ENCODE measurements at regions not wholly inside any gene's neighbourhood (a gene's known extent, or its start where the extent isn't known, plus 50 kb on each side); places are given as distances from the start of the nearest gene placed in this dataset.

DNA sequence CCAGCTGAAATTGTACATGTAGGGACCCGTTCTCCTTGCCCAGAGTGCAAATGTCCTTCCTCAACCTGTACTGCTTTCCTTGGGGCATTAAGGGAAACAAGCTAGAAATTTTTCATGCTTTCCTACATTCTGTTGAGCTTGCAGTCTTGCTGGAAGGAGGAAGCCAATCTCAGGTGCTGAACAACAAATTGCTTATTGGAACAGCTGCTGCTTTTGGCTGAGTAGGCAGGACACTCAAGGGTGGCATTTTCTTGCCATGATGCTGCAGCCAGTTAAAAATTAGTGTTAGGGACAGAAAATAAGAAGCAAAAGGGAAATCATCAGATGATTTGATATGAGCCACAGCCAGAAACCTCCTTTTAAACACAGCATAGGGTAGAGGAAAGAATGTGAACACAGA is 223.7 kb downstream of the QDPR start:
- TF ChIP-seq, protein P1, sequence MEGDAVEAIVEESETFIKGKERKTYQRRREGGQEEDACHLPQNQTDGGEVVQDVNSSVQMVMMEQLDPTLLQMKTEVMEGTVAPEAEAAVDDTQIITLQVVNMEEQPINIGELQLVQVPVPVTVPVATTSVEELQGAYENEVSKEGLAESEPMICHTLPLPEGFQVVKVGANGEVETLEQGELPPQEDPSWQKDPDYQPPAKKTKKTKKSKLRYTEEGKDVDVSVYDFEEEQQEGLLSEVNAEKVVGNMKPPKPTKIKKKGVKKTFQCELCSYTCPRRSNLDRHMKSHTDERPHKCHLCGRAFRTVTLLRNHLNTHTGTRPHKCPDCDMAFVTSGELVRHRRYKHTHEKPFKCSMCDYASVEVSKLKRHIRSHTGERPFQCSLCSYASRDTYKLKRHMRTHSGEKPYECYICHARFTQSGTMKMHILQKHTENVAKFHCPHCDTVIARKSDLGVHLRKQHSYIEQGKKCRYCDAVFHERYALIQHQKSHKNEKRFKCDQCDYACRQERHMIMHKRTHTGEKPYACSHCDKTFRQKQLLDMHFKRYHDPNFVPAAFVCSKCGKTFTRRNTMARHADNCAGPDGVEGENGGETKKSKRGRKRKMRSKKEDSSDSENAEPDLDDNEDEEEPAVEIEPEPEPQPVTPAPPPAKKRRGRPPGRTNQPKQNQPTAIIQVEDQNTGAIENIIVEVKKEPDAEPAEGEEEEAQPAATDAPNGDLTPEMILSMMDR (IDR thresholded peaks at IDR 0.05; ENCODE audit: low read length, missing control alignments) = no peak
- no peak overlapping the region for H3K4me3 ChIP-seq (replicated peaks; ENCODE audit: low read depth, low read length)
- no peak for DNase-seq (ENCODE audit: low read depth)

DNA sequence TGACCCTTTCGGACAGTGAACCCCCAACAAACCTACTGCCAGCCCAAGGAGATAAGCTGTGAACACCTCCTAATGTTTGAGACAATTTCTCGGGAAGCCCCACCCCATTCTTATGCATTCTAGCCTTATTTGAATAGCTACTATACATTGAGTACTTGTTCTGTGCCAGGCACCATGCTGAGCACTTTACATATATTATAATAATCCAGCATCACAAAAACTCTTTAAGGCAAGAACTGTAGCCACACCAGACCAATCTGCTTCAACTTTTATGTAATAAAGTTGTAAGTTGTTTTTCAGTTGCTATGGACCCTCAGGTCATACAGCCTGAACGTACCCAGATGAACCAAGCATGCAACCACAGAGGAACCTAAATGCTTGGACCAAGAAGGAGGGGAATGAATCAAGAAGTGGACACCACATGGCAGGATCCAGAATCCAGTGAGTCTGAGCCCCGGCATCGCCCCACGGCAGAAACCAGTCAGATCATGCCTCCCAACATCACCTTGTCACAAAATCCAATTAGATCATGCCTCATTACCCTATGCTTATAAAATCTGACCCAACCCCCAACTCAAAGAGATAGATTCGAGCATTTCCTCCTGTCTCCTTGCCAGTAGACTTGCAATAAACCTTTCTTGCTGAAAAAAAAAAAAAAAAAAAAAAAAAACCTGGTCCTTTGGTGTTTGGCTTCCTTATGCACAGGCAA is 225.0 kb downstream of the QDPR start:
- DNase-seq (ENCODE audit: low read depth) = no peak
- TF ChIP-seq, protein P1 (IDR thresholded peaks at IDR 0.05; ENCODE audit: low read length, missing control alignments) = no peak
- H3K4me3 ChIP-seq (replicated peaks; ENCODE audit: low read depth, low read length) = no peak overlapping the region

DNA sequence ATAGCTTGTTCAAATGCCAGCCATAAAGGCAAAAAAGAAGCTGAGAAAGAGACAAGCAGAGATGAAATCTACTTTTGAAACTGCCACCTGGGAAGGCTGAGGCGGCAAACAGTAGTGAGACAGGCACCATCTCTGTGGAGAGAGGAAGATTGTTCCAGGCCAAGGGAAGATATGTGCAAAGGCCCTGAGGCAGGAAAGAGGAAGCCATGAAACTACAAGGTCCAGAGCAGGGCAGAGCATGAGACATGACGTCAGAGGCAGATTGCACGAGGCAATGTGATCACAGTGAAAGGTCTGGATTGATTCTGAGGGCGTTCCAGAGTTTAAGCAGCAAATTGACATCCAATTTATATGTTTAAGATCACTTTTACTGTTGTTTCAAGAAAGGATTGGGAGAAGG is 226.1 kb downstream of the QDPR start:
- TF ChIP-seq, protein P1 (IDR thresholded peaks at IDR 0.05; ENCODE audit: low read length, missing control alignments) = no peak
- H3K4me3 ChIP-seq (replicated peaks; ENCODE audit: low read depth, low read length) = no peak overlapping the region
- DNase-seq (ENCODE audit: low read depth) = no peak

DNA sequence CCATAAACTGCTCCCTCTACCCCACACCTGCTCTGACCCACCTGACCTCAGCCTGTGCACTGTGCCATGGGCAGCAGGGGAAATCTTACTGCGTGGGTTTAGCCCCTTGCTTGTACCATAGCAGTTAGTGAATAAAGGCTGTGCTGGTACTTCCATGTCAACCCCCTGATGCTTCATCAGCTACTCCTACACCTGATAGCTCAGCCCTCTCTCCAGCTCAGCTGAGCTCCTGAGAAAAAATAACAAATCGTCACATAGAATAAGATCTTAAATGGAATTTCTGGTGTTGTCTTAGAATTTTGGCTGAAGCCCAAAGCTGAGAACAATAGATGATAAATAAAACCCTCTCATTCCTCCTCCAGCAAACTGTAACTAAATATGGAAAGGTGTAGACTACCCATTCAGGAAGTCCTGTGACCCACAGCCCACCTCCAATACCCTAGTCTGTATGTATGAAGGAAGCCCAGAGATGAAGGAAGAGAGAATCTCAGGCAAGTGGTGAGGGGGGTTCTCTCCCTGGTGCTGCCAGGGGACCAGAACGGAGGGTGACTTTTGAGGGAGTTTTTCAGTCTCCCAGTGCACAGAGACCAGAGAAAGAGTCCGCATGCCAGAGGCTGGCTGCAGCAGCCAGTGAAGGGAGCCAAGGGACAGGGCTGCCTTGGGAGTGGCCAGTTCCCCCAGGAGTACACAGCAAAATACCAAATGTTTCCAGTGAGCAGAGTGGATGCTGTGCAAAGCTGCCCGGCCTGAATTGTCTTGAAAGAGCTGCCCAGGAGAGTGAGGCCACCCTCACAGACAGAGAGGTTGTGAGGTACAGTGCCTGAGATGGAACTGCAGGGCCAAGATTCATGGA is 227.3 kb downstream of the QDPR start:
- DNase-seq (ENCODE audit: low read depth) = peak; percentile 53
- no peak overlapping the region for H3K4me3 ChIP-seq (replicated peaks; ENCODE audit: low read depth, low read length)
- TF ChIP-seq, protein P1 (IDR thresholded peaks at IDR 0.05; ENCODE audit: low read length, missing control alignments) = no peak

DNA sequence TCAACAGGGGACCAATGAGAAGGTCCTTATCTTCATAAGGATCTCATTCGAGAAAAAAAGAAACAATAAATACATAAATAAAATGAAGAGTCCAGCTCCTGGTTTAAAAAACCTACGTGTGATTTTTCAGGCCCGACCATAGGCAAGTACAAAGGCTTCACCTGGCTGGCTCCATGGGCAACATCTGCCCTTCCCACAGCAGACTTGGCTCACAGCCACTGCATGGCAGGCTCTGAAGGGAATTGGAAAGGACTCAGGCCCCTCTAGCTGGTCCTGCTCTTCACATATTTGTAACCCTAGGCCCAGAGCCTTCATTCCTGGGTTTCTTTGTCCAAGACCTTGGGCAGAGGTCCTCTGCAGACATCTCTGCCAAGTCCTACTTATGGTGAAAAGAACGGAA is 228.1 kb downstream of the QDPR start:
- DNase-seq (ENCODE audit: low read depth) = no peak
- H3K4me3 ChIP-seq (replicated peaks; ENCODE audit: low read depth, low read length) = no peak overlapping the region
- TF ChIP-seq, protein P1 (IDR thresholded peaks at IDR 0.05; ENCODE audit: low read length, missing control alignments) = no peak

DNA sequence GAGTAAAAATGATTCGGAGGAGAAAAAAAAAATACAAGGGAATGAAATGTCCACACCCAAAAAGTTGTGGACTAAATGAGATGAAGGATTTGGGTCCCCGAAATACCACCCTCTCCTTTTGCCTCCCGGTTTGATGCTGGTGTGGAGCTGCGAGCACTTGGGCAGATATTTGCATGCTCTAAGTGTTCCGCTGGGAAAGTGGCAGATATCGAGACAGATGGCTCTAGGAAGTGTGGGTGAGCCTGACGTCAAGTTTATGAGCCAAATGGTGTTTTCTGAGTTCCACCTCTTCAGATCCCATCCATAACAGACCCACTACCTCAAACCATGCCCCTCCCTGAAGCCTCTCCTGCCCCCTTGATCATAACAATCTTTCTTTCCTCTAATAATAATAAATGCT is 228.6 kb downstream of the QDPR start:
- no peak for DNase-seq (ENCODE audit: low read depth)
- TF ChIP-seq, protein P1 (IDR thresholded peaks at IDR 0.05; ENCODE audit: low read length, missing control alignments) = no peak

More for the DNA sequence above, 228.6 kb downstream of the QDPR start:
- H3K4me3 ChIP-seq (replicated peaks; ENCODE audit: low read depth, low read length) = no peak overlapping the region

Measured in fibroblast of pulmonary artery (primary cell).